SK-N-SH (cell line): ENCODE measurements at regions not wholly inside any gene's neighbourhood (a gene's known extent, or its start where the extent isn't known, plus 50 kb on each side); places are given as distances from the start of the nearest gene placed in this dataset.
"Not testable (repeated sequence)": the region's sequence is repeated elsewhere in the genome, so short reads cannot be mapped to it uniquely, and the experiment has no call there.

Experiments used
- CTCF ChIA-PET: fragments of 300-600, 350-600 bp; formaldehyde crosslinking; extraction: SDS; loops from one replicate; lab custom pipeline; 2021; lab: Yijun Ruan, JAX
- POLR2A ChIA-PET: fragments of 350-600 bp; sonication (Branson Sonifier 250); formaldehyde crosslinking; extraction: SDS; loops from one replicate; lab custom pipeline; 2020; ENCODE audit warnings: antibody characterized with exemption, inconsistent platforms; lab: Yijun Ruan, JAX
- DNase-seq: peaks from one replicate; pipeline ENCODE4 v3.0.0; 2012
- H2AFZ ChIP-seq: fragments of 200-600 bp; sonication (generic); 2 replicates; pipeline ENCODE4 v1.8.1; 2016; ENCODE audit warnings: antibody characterized with exemption, mild to moderate bottlenecking, low read depth
- H3F3A ChIP-seq: fragments of 200-600 bp; sonication (generic); replicated peaks from 2 replicates; pipeline ENCODE3; 2016; ENCODE audit warnings: antibody characterized with exemption, mild to moderate bottlenecking; ENCODE audit not compliant: insufficient read depth
- H3K27ac ChIP-seq, 2 experiments: fragments of 200-500 bp in 1 of 2; fragments of 200-600 bp in 1 of 2; sonication (Bioruptor generic) in 1 of 2; sonication (generic), shearing (Covaris generic) in 1 of 2; 2 replicates each; pipeline versions ENCODE4 v1.5.1 to v1.6.1; 2014 to 2016; ENCODE audit warnings: low read depth in 2 of 2, inconsistent platforms in 1 of 2, low read length in 1 of 2, mild to moderate bottlenecking in 1 of 2, mixed read lengths in 1 of 2
- H3K27me3 ChIP-seq: fragments of 200-600 bp; sonication (generic), shearing (Covaris generic); 2 replicates; pipeline ENCODE4 v1.6.1; 2016; ENCODE audit warnings: mixed run types; ENCODE audit not compliant: insufficient read depth
- H3K36me3 ChIP-seq, 2 experiments: fragments of 200-500 bp in 1 of 2; fragments of 200-600 bp in 1 of 2; sonication (Bioruptor generic) in 1 of 2; sonication (generic) in 1 of 2; replicated peaks in 1 of 2; 2 replicates each; pipeline versions ENCODE3 to v1.5.1; 2014 to 2016; ENCODE audit warnings: low read length in 1 of 2, mild to moderate bottlenecking in 1 of 2; ENCODE audit not compliant: insufficient read depth in 2 of 2, control insufficient read depth in 1 of 2
- H3K4me1 ChIP-seq, 2 experiments: fragments of 200-500 bp in 1 of 2; fragments of 200-600 bp in 1 of 2; sonication (Bioruptor generic) in 1 of 2; sonication (generic), shearing (Covaris generic) in 1 of 2; 2 replicates each; pipeline versions ENCODE4 v1.5.1 to v1.6.1; 2014 to 2016; ENCODE audit warnings: low read depth in 1 of 2, low read length in 1 of 2, mixed run types in 1 of 2; ENCODE audit not compliant: insufficient read depth in 2 of 2, control insufficient read depth in 1 of 2
- H3K4me2 ChIP-seq: fragments of 200-600 bp; sonication (generic), shearing (Covaris generic); 2 replicates; pipeline ENCODE4 v1.6.1; 2017; ENCODE audit warnings: mixed run types
- H3K4me3 ChIP-seq, 2 experiments: fragments of 200-500 bp in 1 of 2; fragments of 200-600 bp in 1 of 2; sonication (Bioruptor generic) in 1 of 2; sonication (generic), shearing (Covaris generic) in 1 of 2; 2 replicates each; pipeline versions ENCODE4 v1.5.1 to v1.8.1; 2014 to 2016; ENCODE audit warnings: low read depth in 2 of 2, inconsistent platforms in 1 of 2, low read length in 1 of 2, mild to moderate bottlenecking in 1 of 2, mixed read lengths in 1 of 2, moderate library complexity in 1 of 2
- H3K79me2 ChIP-seq: fragments of 200-600 bp; sonication (generic); 2 replicates; pipeline ENCODE4 v1.8.1; 2017; ENCODE audit warnings: mild to moderate bottlenecking; ENCODE audit not compliant: insufficient read depth
- H3K9ac ChIP-seq: fragments of 200-600 bp; sonication (generic); 2 replicates; pipeline ENCODE4 v1.6.1; 2017; ENCODE audit warnings: mixed run types
- H3K9me2 ChIP-seq: fragments of 200-600 bp; sonication (generic); 2 replicates; pipeline ENCODE4 v1.6.1; 2017; ENCODE audit warnings: mixed run types
- H3K9me3 ChIP-seq: fragments of 200-600 bp; sonication (generic); 2 replicates; pipeline ENCODE4 v1.6.1; 2017; ENCODE audit warnings: mixed run types, mild to moderate bottlenecking, moderate library complexity
- H4K20me1 ChIP-seq: fragments of 200-600 bp; sonication (generic); 2 replicates; pipeline ENCODE4 v1.6.1; 2017; ENCODE audit warnings: mild to moderate bottlenecking, mixed run types; ENCODE audit not compliant: insufficient read depth
- CHD2 ChIP-seq: fragments of 150-350 bp; IDR thresholded peaks from 2 replicates; pipeline ENCODE4 v1.6.1; 2018; ENCODE audit warnings: low read length; ENCODE audit not compliant: partially characterized antibody
- EP300 ChIP-seq, 2 experiments: IDR thresholded peaks; 2 replicates each; pipeline versions ENCODE4 v1.4.0 to v1.6.1; 2012; ENCODE audit warnings: borderline replicate concordance in 1 of 2, low read depth in 1 of 2, low read length in 1 of 2
- EZH2phosphoT487 ChIP-seq: fragments of 200-600 bp; sonication (generic); IDR thresholded peaks from 2 replicates; pipeline ENCODE4 v1.6.1; 2017; ENCODE audit warnings: low read depth, mixed run types, mild to moderate bottlenecking, antibody characterized with exemption, moderate library complexity, borderline replicate concordance
- FOXJ3 ChIP-seq: sonication (generic); formaldehyde crosslinking; IDR thresholded peaks from 2 replicates; pipeline ENCODE4 v1.5.1; 2020; ENCODE audit warnings: mild to moderate bottlenecking, missing genetic modification reagents
- GABPA ChIP-seq: IDR thresholded peaks from 2 replicates; pipeline ENCODE4 v1.4.0; 2012; ENCODE audit warnings: low read depth, mild to moderate bottlenecking
- GATA2 ChIP-seq: sonication (generic); formaldehyde crosslinking; IDR thresholded peaks from 2 replicates; pipeline ENCODE4 v1.5.0; 2020; ENCODE audit warnings: mild to moderate bottlenecking, missing genetic modification reagents
- JUND ChIP-seq: IDR thresholded peaks from 2 replicates; pipeline ENCODE4 v1.4.0; 2012
- MEF2A ChIP-seq: IDR thresholded peaks from 2 replicates; pipeline ENCODE4 v1.4.0; 2012; ENCODE audit warnings: low read depth, borderline replicate concordance
- MXI1 ChIP-seq: IDR thresholded peaks from 2 replicates; pipeline ENCODE4 v1.6.1; 2012; ENCODE audit warnings: mild to moderate bottlenecking, low read depth, low read length, improper control_type of control experiment
- NFIC ChIP-seq: IDR thresholded peaks from 2 replicates; pipeline ENCODE4 v1.4.0; 2012; ENCODE audit warnings: borderline replicate concordance
- POLR2AphosphoS5 ChIP-seq: IDR thresholded peaks from 2 replicates; pipeline ENCODE4 v1.6.1; 2012; ENCODE audit warnings: low read depth, low read length
- RAD21 ChIP-seq: IDR thresholded peaks from 2 replicates; pipeline ENCODE4 v1.6.1; 2012; ENCODE audit warnings: mild to moderate bottlenecking, low read length
- RCOR1 ChIP-seq: fragments of 150-350 bp; IDR thresholded peaks from 2 replicates; pipeline ENCODE4 v1.6.1; 2017; ENCODE audit warnings: antibody characterized with exemption, low read length
- REST ChIP-seq: IDR thresholded peaks from 2 replicates; pipeline ENCODE4 v1.6.1; 2012; ENCODE audit warnings: mild to moderate bottlenecking, low read depth, low read length, moderate library complexity
- RFX5 ChIP-seq: IDR thresholded peaks from 2 replicates; pipeline ENCODE4 v1.6.1; 2012; ENCODE audit warnings: mild to moderate bottlenecking, improper control_type of control experiment, low read length
- RXRA ChIP-seq: IDR thresholded peaks from 2 replicates; pipeline ENCODE4 v1.4.0; 2012; ENCODE audit warnings: low read depth, mild to moderate bottlenecking, borderline replicate concordance
- SIN3A ChIP-seq: IDR thresholded peaks from 2 replicates; pipeline ENCODE4 v1.6.1; 2012; ENCODE audit warnings: low read depth, mild to moderate bottlenecking, low read length, moderate library complexity, borderline replicate concordance
- TAF1 ChIP-seq: IDR thresholded peaks from 2 replicates; pipeline ENCODE4 v1.6.1; 2012; ENCODE audit warnings: low read depth, mild to moderate bottlenecking, low read length, moderate library complexity, borderline replicate concordance
- TCF12 ChIP-seq: IDR thresholded peaks from 2 replicates; pipeline ENCODE4 v1.4.0; 2012
- TEAD4 ChIP-seq: IDR thresholded peaks from 2 replicates; pipeline ENCODE4 v1.4.0; 2012; ENCODE audit warnings: mild to moderate bottlenecking, borderline replicate concordance; ENCODE audit not compliant: insufficient read depth
- USF1 ChIP-seq: IDR thresholded peaks from 2 replicates; pipeline ENCODE4 v1.4.0; 2012; ENCODE audit warnings: low read depth, borderline replicate concordance
- USF2 ChIP-seq: fragments of 150-350 bp; IDR thresholded peaks from 2 replicates; pipeline ENCODE4 v1.6.1; 2017; ENCODE audit warnings: antibody characterized with exemption, low read length, low read depth, borderline replicate concordance
- YY1 ChIP-seq: IDR thresholded peaks from 2 replicates; pipeline ENCODE4 v1.4.0; 2012; ENCODE audit warnings: low read depth, mild to moderate bottlenecking
- WGBS: methylation state at CpG from one replicate; pipeline ENCODE4 v1.1.6; 2017; ENCODE audit warnings: low lambda C conversion rate; 5-methylcytosine and 5-hydroxymethylcytosine counted together

GRCh38 chr4:164648849-164649212, 105.1 kb upstream of the SMIM31 start (continued):
- no peak for TF ChIP-seq SIN3A
- no peak for TF ChIP-seq RAD21
- no peak for TF ChIP-seq EZH2phosphoT487
- no peak for TF ChIP-seq RFX5
- TF ChIP-seq MXI1: no peak
- no peak for TF ChIP-seq MEF2A
- TF ChIP-seq TEAD4: no peak
- TF ChIP-seq CHD2: no peak
- no peak for TF ChIP-seq TAF1
- TF ChIP-seq JUND: no peak

- Histone ChIP-seq H3F3A (no peaks in the 10 kb centered on the region), H3K4me1 (no peaks in the 10 kb centered on the region), H3K4me2 (no peak overlapping the region), H3K4me3 (no peak overlapping the region), H2AFZ (no peak overlapping the region), H3K9me3 (no peaks in the 10 kb centered on the region), H3K27ac (no peak overlapping the region), H3K27me3 (no peaks in the 10 kb centered on the region), H3K36me3 (no peaks in the 10 kb centered on the region)
- no peak for DNase-seq
- POLR2A ChIA-PET: no interaction called here
- TF ChIP-seq RFX5: no peak
- no peak for TF ChIP-seq POLR2AphosphoS5
- no peak for TF ChIP-seq RCOR1
- TF ChIP-seq NFIC: no peak
- no peak for TF ChIP-seq MXI1
- TF ChIP-seq GATA2 (CRISPR knock-in tag): no peak
- TF ChIP-seq YY1: no peak
- no peak for TF ChIP-seq EP300 (IDR thresholded peaks at IDR 0.05; ENCODE audit: borderline replicate concordance in 1 of 2, low read depth in 1 of 2, low read length in 1 of 2)
- TF ChIP-seq TCF12: no peak
- no peak for TF ChIP-seq FOXJ3 (CRISPR knock-in tag)
- TF ChIP-seq CHD2: no peak
- TF ChIP-seq RXRA: no peak
- no peak for TF ChIP-seq USF2
- TF ChIP-seq USF1: no peak
- no peak for TF ChIP-seq REST
- TF ChIP-seq GABPA: no peak
- no peak for TF ChIP-seq RAD21
- no peak for TF ChIP-seq TEAD4
- TF ChIP-seq, all 33 proteins: peak for 0
- no peaks in the 10 kb centered on the region for H3K9me2 ChIP-seq
- CTCF ChIA-PET: no interaction called here
- no peaks in the 10 kb centered on the region for H3K79me2 ChIP-seq
- no peak overlapping the region for H3K9ac ChIP-seq
- no peaks in the 10 kb centered on the region for H4K20me1 ChIP-seq
- 3% methylated on average over 1 of the region's 1 CpG for WGBS
These were observed 94.2 kb upstream of the SMIM31 start for GRCh38 chr4:164659765-164660164.

- not testable (repeated sequence) for H3K4me3 ChIP-seq, H3K27me3 ChIP-seq, H4K20me1 ChIP-seq, H3K4me1 ChIP-seq, H3K79me2 ChIP-seq, H3F3A ChIP-seq, DNase-seq, H3K36me3 ChIP-seq, H3K9me2 ChIP-seq, H3K4me2 ChIP-seq, H3K9ac ChIP-seq, H3K27ac ChIP-seq, H3K9me3 ChIP-seq, H2AFZ ChIP-seq
- WGBS: 23% methylated on average over 6 of the region's 9 CpGs
- ChIA-PET POLR2A (interaction anchor here (0.6 kb wide), 1 partner anchor 833 kb away, joined by 3 read pairs; no protein-coding TSS in a partner anchor), CTCF (interaction anchor here (0.6 kb wide), 1 partner anchor 1119 kb away, joined by 3 read pairs; no protein-coding TSS in a partner anchor)
These were observed 77.8 kb upstream of the SMIM31 start for GRCh38 chr4:164676152-164676551.
